ENCODE measurements at regions not wholly inside any gene's neighbourhood (a gene's known extent, or its start where the extent isn't known, plus 50 kb on each side); places are given as distances from the start of the nearest gene placed in this dataset.

- no peak overlapping the region for H3K9ac ChIP-seq (replicated peaks in 1 of 4; ENCODE audit: extremely low read depth in 1 of 4, low read depth in 3 of 4, low read length in 3 of 4)
- no peaks in the 10 kb centered on the region for H3K9me3 ChIP-seq (ENCODE audit: insufficient read depth in 2 of 2, low read depth in 1 of 2, low read length in 1 of 2)
- H2BK120ac ChIP-seq (replicated peaks; ENCODE audit: low read depth, low read length): no peak overlapping the region
- no peak overlapping the region for H2BK12ac ChIP-seq (ENCODE audit: low read depth, low read length)
- H3K23ac ChIP-seq (ENCODE audit: insufficient read length): no peak overlapping the region
- H3K18ac ChIP-seq (ENCODE audit: extremely low read depth, low read length): no peak overlapping the region
- no peak overlapping the region for H4K5ac ChIP-seq (ENCODE audit: insufficient read length, low read depth, low read length)
- H3K4me1 ChIP-seq (replicated peaks in 1 of 4; ENCODE audit: control insufficient read depth in 3 of 4, insufficient read depth in 4 of 4, low read length in 3 of 4): no peaks in the 10 kb centered on the region
- no peak overlapping the region for H3K4me2 ChIP-seq (ENCODE audit: insufficient read depth in 1 of 2, low read depth in 2 of 2, low read length in 2 of 2)
- no peak overlapping the region for H4K91ac ChIP-seq (replicated peaks; ENCODE audit: insufficient read length, low read length)
- no peak overlapping the region for H2BK20ac ChIP-seq (ENCODE audit: low read length)
- H4K20me1 ChIP-seq (replicated peaks in 1 of 2; ENCODE audit: control insufficient read depth in 1 of 2, insufficient read depth in 2 of 2, low read length in 2 of 2): no peaks in the 10 kb centered on the region
- H3K36me3 ChIP-seq (ENCODE audit: control insufficient read depth in 2 of 4, insufficient read depth in 4 of 4, low read length in 3 of 4): no peaks in the 10 kb centered on the region
- no peak overlapping the region for H4K8ac ChIP-seq (ENCODE audit: extremely low read depth, insufficient read depth, low read length)
- H3K27me3 ChIP-seq (replicated peaks in 1 of 4; ENCODE audit: control insufficient read depth in 3 of 4, extremely low read depth in 1 of 4, insufficient read depth in 3 of 4, low read length in 3 of 4): no peaks in the 10 kb centered on the region
- TF ChIP-seq TEAD4 (IDR thresholded peaks at IDR 0.05; ENCODE audit: low read depth, low read length) (no peak), EZH2 (IDR thresholded peaks at IDR 0.05; ENCODE audit: low read depth, low read length, severe bottlenecking) (no peak), RFX5 (IDR thresholded peaks at IDR 0.05; ENCODE audit: borderline replicate concordance, low read depth, low read length) (no peak), CEBPB (IDR thresholded peaks at IDR 0.05; ENCODE audit: low read depth, low read length) (no peak), HDAC6 (IDR thresholded peaks at IDR 0.05; ENCODE audit: low read depth, low read length) (no peak), RXRA (IDR thresholded peaks at IDR 0.05; ENCODE audit: insufficient read depth, low read depth, low read length) (no peak), FOSL1 (IDR thresholded peaks at IDR 0.05; ENCODE audit: insufficient read depth, low read depth, low read length) (no peak)
- POLR2A ChIA-PET (ENCODE audit: partially characterized antibody): no interaction called here
- no peak overlapping the region for H3K4me3 ChIP-seq (ENCODE audit: extremely low read depth in 1 of 4, insufficient read depth in 2 of 4, low read depth in 3 of 4, low read length in 4 of 4)
- H3K79me2 ChIP-seq (ENCODE audit: control insufficient read depth in 1 of 2, insufficient read depth in 2 of 2, low read length in 2 of 2): no peaks in the 10 kb centered on the region
- CTCF ChIA-PET (ENCODE audit: partially characterized antibody): no interaction called here
- WGBS, 2 experiments (ENCODE audit: extremely low coverage in 1 of 2, insufficient coverage in 1 of 2, insufficient read length in 1 of 2, insufficient replicate concordance in 2 of 2, low coverage in 1 of 2, low lambda C conversion rate in 2 of 2, missing lambda C conversion rate in 1 of 2): 90% methylated on average over 5 of the region's 5 CpGs; no CpG with 5 or more reads in 1 of the 2 experiments
- no peak overlapping the region for H2BK15ac ChIP-seq (ENCODE audit: low read length)
- H3K56ac ChIP-seq (replicated peaks; ENCODE audit: insufficient read length, low read depth, low read length): no peak overlapping the region
- FAIRE-seq (no peak), DNase-seq (ENCODE audit: low read depth in 1 of 2, low spot score in 2 of 2) (no peak)
- H3K23me2 ChIP-seq (ENCODE audit: low read depth, low read length): no peaks in the 10 kb centered on the region
- H2AFZ ChIP-seq (ENCODE audit: low read length): no peak overlapping the region
- H2AK5ac ChIP-seq (ENCODE audit: low read depth, low read length): no peak overlapping the region
- H3K27ac ChIP-seq (ENCODE audit: low read depth, low read length): no peak overlapping the region
- H3K79me1 ChIP-seq (ENCODE audit: low read depth, low read length): no peaks in the 10 kb centered on the region
- H2BK5ac ChIP-seq (ENCODE audit: low read depth, low read length): no peak overlapping the region
- no peak overlapping the region for H3K4ac ChIP-seq (replicated peaks; ENCODE audit: insufficient read length, low read depth, low read length)
- no peak overlapping the region for H3K14ac ChIP-seq (ENCODE audit: insufficient read length)
Measured at GRCh38 chr7:81590131-81590530, 179.7 kb downstream of the HGF start.
